NCI-H2081 (cell line): ENCODE measurements at regions not wholly inside any gene's neighbourhood (a gene's known extent, or its start where the extent isn't known, plus 50 kb on each side); places are given as distances from the start of the nearest gene placed in this dataset.
"Not testable (repeated sequence)": the region's sequence is repeated elsewhere in the genome, so short reads cannot be mapped to it uniquely, and the experiment has no call there.

Source experiments
- DNase-seq, 2 experiments: peaks; one replicate each; lab custom pipeline; 2025; lab: John Stamatoyannopoulos, UW

DNA sequence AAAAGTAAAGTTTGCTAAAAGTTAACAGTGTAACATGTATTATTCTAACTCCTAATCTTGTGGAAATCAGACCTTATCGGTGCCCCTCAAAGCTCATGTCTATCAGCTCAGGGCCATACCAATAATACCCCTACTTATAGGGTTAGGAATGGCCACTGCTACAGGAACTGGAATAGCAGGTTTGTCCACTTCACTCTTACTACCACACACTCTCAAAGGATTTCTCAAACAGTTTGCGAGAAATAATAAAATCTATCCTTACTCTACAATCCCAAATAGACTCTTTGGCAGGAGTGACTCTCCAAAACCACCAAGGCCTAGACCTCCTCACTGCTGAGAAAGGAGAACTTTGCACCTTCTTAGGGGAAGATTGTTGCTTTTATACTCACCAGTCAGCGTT lies 1677.7 kb downstream of the OLFM4 start:
- no peak for DNase-seq

DNA sequence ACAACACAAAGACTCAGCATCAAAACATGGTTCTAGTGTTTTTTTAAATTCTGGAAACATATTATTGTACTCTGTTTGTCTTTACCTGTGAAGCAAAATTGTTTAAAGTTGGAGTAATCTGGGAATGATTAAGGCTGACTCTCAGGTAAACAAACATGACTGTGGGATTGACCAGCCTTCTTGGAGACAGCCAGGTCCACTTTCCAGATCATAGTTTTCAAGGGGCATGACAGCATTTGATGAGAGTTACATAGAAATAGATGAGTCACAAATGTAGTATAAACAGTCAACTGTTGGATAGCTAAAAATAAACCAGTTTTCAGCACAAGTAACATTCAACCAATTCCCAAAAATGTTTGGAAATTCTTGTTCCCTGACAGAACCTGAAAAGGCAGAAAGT lies 1680.9 kb downstream of the OLFM4 start:
- DNase-seq: no peak

DNA sequence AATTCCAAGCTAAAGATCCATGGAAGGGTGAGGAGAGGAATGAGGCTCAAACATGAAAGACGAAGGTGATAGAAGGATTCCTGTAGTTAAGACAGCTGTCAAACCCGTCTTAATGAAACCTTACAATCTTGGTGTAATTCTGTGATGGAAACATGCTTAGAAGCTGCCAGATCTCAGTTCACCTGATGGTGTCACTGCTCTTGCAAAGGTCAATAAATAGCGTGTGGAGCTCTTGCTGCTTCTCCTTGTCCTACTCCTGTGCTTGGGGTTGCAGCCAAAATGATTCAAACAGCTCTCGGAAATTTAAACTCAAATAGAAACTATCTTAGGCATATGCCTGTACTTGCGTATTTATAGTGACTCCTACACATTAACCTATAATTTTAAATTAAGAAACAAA lies 1705.0 kb downstream of the OLFM4 start:
- DNase-seq: peak in 1 of 2 experiments; percentile 21

DNA sequence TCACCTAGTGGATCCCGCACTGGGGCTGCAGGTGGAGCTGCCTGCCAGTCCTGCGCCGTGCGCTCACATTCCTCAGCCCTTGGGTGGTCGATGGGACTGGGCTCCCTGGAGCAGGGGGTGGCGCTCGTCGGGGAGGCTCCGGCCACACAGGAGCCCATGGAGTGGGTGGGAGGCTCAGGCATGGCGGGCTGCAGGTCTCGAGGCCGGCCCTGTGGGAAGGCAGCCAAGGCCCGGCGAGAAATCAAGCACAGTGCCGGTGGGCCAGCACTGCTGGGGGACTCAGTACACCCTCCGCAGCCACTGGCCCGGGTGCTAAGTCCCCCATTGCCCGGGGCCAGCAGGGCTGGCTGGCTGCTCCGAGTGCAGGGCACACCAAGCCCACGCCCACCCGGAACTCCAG lies 1708.6 kb downstream of the OLFM4 start:
- DNase-seq: not testable (repeated sequence)

DNA sequence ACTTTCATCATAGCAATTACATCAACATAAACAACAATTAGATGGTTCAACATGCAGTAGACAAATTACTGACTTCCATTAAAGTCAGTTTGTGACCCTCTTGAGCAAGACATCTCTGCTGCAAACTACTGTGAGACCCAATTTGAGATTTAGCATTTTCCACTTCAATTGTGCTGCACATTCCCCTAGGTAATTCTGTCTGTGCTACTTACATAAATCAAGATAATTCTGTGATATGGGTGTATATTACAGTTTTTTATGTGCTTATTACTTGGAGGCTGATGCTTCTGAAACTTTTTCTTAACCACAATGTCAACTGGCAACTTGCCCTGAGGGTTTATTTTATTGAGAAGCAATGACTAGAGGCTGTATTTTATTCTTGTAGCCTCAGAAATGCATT lies 1714.4 kb downstream of the OLFM4 start:
- peak in 1 of 2 experiments; percentile 52 for DNase-seq

DNA sequence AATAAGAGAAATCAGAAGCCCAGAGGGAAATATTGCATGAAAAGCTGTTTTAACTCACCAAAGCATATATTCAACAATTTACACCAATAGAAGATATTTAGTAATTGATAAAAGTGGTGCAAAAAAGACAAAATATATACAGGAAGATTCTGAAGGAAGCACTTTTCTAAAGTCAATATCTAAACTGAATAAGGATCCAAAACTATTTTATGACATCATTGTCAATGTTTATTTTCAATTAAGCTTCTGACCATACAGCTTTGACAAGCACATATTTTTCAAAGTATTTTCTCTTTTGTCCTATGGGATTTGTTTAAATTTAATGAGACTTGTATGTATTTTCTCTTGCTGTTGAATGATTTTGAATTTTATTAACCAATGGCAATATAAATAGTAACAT lies 1716.1 kb downstream of the OLFM4 start:
- no peak for DNase-seq

DNA sequence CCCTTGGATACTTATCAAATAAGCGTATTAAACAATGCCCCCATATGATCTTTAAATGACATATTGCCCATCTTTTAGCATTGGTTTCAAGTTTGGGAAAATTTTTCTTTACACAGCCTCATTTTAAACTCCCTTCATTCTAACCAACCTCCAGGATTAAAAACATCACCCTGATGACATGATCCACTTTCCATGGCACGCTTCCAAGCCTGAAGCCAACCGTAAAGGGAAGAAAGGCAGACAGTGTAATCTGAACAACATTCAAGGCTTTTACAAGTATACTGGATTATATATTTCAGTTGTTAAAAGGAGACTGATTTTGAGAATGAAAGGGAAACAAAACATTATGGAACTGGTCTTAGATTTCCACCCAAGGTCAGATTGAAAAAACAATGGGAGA lies 1721.9 kb downstream of the OLFM4 start:
- no peak for DNase-seq

DNA sequence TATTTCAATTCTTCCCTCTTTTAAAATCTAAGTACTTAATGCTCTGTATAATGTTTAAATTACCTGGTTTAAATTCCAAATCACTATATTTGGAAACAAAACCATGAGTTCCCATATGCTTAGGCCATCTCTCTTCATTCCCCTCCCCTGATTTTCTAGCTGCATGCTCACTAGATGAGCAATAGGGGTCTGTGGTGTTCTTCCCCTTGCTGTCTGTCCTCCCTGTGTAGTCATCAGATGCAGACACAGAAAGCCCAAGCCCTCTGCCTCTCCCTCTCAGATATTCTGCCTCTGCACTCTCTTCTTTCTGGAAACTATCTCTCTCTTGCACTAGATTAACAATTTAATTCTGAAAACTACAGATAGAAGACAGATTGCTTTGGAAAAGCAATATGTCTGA lies 1730.2 kb downstream of the OLFM4 start:
- no peak for DNase-seq

DNA sequence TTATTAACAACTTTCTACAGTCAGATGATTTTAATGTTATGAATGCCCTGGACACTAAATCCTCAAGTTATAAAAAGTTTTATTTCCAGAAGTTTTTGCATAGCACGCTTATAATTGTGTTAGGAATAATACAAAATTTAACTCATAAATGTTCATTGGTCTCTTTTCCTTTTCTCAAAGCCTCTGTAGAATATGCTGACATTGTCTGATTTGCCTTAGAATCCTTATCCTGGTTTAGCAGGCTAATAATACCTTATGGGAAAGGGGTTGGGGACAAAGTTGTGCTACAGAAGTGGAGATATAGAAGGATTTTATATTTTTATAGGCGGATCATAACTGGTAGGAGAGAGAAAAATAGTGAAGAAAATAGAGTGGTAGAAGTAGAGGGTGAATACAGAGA lies 1739.6 kb downstream of the OLFM4 start:
- no peak for DNase-seq

DNA sequence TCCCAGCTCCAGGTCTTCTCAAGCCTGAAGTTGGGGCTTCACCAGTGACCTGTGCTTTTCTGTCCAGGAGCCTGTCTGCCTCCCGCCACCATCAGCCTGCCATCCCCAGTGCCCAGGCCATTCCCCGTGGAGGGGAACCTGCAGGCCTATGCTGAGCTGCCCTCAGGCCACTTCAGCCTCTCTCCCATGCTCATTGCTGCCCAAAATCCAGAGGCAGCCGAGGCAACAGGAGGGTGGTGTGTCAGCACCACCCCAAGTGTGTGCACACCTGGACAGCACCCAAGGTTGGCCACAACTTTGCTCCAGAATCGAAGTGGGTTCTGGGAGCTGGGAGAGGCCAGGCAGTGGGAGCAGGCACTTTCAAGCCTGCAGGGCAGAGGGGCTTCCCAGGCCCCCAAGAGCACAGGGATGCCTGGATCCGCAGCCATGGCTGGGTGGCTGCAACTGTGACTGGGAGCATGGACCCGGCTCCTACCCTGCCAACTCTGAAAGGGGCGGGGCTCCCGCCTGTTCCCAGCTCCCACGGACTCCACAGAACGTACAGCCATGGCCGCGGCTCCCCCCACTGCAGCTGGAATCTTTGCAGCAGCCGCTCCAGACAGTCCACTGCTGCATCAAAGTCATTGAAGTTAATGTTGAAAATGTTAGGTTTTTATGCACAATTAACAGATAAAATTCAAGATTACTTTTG lies 1747.0 kb downstream of the OLFM4 start:
- DNase-seq: no peak

DNA sequence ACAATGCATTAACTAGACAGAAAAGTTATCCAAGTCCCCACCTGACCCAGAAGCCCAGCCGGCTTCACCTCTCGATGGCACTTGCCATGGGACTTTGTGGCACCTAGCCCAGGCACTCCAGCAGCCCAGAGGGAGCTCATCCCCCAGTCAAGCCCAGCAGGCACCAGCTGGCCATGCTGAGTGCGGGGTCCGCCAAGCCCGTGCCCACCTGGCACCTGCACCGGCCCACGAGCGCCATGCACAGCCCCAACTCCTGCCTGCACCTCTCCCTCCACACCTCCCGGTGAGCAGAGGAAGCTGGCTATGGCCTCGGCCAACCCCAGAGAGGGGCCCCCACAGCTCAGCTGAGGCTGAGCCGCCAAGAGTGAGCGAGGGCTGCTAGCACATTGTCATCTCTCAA lies 1759.1 kb downstream of the OLFM4 start:
- no peak for DNase-seq

DNA sequence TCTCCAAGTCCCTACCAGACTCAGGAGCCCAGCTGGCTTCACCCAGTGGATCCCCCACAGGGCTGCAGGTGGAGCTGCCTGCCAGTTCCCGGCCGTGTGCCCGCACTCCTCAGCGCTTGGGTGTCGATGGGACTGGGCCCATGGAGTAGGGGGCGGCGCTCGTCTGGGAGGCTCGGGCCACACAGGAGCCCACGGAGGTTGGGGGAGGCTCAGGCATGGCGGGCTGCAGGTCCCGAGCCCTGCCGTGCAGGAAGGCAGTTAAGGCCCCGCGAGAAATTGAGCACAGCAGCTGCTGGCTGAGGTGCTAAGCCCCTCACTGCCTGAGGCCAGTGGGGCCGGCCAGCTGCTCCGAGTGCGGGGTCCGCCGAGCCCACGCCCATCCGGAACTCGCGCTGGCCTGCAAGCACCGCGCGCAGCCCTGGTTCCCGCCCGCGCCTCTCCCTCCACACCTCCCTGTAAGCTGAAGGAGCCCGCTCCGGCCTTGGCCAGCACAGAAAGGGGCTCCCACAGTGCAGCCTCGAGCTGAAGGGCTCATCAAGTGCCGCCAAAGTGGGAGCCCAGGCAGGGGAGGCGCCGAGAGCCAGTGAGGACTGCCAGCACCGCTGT lies 1771.1 kb downstream of the OLFM4 start:
- DNase-seq: no peak

DNA sequence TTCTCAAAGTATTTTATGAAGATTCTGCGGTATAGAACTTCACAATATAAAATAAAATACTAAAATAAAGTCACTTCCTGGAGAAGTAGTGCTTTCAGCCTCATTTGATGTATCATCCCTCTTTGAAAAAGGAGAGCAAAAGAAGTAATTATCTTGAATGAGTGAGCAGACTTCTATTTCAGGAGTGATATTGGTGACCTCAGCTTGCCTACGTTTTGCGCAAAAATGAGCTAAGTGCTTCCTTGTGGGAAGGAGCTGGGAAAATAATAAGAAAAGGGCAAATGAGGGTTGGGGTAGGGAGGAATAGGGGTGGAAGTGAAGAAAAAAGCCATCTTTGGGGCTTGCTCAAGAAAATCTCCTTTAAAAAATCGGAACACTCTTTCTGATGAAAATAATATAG lies 1773.6 kb downstream of the OLFM4 start:
- no peak for DNase-seq

DNA sequence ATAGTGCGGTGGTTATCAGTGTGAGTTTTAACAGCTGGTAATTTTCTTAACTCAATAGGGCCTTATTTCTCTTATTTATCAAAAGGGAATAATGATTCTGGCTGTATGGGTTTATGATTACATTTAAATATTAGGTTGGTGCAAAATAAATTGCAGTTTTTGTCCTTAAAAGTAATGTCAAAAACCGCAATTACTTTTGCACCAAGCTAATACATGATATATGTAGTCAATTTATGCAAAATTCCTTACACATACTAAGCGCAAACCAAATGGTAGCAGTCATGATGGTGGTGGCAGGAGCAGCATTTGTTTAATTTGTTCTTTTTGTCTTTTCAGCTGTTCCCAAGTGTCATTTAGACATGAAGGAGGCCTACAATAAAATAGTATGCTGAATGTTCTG lies 1777.1 kb downstream of the OLFM4 start:
- no peak for DNase-seq

DNA sequence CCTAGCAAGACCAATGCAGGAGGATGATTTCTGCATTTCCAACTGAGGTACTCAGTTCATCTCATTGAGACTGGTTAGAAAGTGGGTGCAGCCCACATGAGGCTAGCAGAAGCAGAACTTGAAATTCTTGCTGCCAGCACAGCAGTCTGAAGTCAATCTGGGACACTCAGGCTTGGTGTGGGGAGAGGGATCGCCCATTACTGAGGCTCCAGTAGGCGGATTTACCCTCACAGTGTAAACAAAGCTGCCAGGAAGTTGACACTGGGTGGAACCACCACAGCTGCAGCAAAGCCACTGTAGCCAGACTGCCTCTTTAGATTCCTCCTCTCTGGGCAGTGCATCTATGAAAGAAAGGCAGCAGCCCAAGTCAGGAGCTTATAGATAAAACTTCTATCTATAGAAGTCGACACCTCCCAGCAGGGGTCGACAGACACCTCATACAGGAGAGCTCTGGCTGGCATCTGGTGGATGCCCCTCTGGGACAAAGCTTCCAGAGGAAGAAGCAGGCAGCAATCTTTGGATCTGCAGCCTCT lies 1793.4 kb downstream of the OLFM4 start:
- DNase-seq: peak; percentile 5 to 49

DNA sequence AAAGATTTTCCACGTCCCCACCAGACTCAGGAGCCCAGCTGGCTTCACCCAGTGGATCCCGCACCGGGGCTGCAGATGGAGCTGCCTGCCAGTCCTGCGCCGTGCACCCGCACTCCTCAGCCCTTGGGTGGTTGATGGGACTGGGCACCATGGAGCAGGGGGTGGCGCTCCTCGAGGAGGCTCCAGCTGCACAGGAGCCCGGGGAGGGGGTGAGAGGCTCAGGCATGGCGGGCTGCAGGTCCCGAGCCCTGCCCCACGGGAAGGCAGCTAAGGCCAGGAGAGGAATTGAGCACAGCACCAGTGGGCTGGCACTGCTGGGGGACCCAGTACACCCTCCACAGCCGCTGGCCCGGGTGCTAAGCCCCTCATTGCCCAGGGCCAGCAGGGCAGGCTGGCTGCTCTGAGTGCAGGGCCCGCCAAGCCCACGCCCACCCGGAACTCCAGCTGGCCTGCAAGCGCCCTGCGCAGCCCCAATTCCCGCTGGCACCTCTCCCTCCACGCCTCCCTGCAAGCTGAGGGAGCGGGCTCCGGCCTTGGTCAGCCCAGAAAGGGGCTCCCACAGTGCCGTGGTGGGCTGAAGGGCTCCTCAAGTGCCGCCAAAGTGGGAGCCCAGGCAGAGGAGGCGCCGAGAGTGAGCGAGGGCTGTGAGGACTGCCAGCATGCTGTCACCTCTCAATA lies 1800.9 kb downstream of the OLFM4 start:
- not testable (repeated sequence) for DNase-seq

DNA sequence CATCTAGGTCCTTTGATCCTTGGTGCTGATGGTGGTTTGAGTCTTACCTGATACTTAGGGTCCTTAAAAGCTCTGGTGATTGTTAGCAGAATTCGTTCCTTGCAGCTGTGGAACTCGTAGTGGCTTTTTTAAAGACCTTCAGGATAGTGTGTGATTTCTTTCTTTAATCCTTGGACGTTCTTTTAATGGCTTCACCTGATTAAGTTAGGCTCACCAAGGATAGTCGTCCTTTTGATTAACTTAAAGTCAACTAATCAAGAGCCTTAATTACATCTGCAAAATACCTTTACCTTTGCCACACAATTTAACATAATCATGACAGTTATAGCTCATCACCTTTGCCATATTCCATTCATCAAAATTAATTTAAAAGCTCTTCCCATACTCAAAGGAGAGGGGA lies 1807.7 kb downstream of the OLFM4 start:
- no peak for DNase-seq

DNA sequence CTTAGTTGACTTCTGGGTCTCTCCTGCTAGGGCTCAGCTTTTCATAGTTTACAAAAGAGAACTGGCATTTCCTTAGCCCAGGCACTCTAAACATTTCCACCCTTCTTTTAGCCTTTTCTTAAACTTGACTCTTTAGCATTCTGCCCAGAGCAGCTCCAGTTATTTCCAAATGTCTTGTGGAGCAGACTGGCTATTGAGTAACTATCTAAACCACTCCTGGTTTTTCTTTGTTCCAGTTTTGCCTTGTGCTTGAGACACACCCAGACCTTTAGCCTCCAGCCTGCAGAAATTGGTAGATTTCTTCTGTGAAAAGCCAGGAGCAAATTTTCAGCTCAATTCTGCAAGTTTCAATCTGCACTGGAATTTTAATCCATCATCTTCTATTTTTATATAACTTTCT lies 1813.1 kb downstream of the OLFM4 start:
- DNase-seq: no peak

DNA sequence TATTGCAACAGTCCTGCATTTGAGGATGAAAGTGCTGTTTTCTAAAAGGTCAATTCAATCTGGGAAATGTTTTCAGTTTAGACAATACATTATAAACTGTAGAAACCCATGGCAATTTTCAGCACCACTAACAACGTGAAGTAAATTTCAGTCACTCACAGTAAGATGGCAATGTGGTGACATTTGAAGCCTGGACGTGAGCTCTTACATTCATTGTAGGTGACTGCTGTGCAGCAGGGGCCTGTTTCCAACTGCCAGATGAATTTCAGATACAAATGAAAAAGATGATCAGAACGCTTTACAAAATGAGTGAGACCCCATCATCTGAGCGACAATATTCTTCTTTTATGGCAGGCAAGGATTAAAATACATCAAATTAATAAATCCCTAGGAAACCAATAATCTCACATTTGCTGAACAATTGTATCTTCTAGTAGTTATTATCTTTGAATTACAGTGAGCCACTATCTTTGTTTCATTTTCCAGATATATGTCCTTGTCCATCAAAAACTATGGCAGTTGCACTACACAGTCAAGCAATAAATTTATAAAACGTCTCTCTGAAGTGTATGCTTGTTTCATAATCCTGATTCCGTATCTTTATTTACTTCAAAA lies 1816.8 kb downstream of the OLFM4 start:
- DNase-seq: peak in 1 of 2 experiments; percentile 20

DNA sequence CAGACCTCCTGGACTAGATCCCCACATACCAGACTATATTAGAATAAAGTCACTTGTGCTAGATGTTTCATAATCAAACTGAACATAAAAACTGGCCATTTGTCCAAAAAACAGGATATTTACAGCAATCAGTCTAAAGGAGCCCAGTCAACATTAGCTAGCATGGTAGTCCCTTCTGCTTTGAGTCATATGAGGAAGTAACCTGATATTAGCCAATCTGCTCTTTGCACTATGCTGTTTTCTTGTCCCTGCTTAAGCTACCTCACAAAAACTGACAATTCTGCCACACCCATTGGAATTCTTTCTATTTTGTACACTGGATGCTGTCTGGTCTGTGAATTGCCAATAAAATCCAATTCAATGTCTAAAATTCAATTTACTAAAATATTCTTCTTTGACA lies 1824.2 kb downstream of the OLFM4 start:
- no peak for DNase-seq

DNA sequence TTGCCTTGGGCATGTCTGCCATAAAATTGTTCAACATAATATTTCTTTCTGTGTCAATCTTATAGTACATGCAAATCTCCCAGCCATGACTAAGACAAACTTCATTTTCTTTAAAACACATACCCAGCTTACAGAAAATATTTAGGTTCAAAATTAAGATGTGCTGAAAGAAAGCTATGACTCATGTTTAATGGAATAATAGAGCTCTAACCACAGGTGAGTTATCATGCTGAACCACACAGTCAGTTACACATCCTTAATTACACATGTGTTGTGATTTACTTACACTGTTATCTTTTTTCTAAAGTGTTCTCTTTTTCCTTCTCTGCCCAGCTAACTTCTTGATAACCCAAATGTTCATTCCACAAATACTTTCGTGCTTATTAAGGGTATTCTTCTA lies 1831.2 kb downstream of the OLFM4 start:
- DNase-seq: no peak

DNA sequence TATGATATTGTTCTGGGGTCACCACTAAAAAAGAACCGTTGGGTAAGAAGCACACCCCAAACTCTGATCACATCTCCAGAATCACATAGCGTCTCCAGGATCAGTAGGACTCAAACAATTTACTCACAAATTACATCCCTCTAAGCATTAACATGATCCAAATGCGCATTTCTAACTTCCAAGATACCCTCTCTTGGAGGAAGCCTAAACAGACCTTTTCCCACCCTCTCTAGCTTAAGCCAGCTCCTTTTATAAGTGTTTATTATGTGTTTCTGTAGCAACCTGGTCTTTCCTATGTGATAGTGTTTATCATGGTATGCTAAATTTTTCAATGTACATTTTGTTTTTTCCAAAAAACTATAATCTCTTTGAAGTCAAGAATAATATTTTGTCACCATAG lies 1846.5 kb downstream of the OLFM4 start:
- DNase-seq: no peak

DNA sequence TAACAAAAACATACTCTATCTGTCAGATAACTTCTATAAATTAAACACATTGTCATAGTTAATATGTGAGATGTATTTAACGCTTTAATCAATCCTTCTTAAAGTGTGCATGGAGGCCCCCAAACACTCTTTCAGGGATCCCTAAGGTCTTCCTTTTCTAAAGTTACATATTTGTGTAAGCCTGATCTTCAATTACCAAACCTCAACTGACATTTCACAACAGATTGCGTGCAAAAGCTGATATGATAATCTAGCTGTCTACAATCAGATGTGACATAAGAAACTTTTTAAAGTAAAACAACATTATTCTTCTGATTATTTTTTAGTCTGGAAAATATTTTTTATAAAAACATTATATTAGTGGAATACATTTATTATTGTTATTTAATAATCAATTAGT lies 1850.4 kb downstream of the OLFM4 start:
- no peak for DNase-seq
